Breast epithelium (tissue), 4 donors: ENCODE measurements at regions not wholly inside any gene's neighbourhood (a gene's known extent, or its start where the extent isn't known, plus 50 kb on each side); places are given as distances from the start of the nearest gene placed in this dataset.

Source experiments
- DNase-seq, 2 donors: peaks; one replicate each; pipeline ENCODE4 v3.0.0-alpha.2; 2019; ENCODE audit warnings: low spot score in 2 of 2
- H3K27ac ChIP-seq, 2 donors: fragments of 200-600 bp; sonication (generic) in 1 of 2; one replicate each; pipeline ENCODE4 v1.5.1; 2016 to 2019; ENCODE audit warnings: mild to moderate bottlenecking in 1 of 2
- H3K27me3 ChIP-seq, 2 donors: fragments of 200-600 bp; sonication (generic) in 1 of 2; one replicate each; pipeline versions ENCODE4 v1.5.1 to v1.6.0; 2017 to 2019; ENCODE audit warnings: control low read depth in 1 of 2, mild to moderate bottlenecking in 1 of 2
- H3K36me3 ChIP-seq: fragments of 200-600 bp; one replicate; pipeline ENCODE4 v1.5.1; 2019
- H3K4me1 ChIP-seq, 2 donors: fragments of 200-600 bp; sonication (generic); one replicate each; pipeline ENCODE4 v1.5.1; 2016 to 2019; ENCODE audit warnings: control low read depth in 1 of 2
- H3K4me3 ChIP-seq, 3 donors: fragments of 200-600 bp; sonication (generic); 1 replicate in 2 of 3; 2 replicates in 1 of 3; pipeline ENCODE4 v1.5.1; 2016 to 2019; ENCODE audit warnings: mild to moderate bottlenecking in 3 of 3, moderate library complexity in 2 of 3
- H3K9me3 ChIP-seq, 2 donors: fragments of 200-600 bp; sonication (generic) in 1 of 2; one replicate each; pipeline ENCODE4 v1.5.1; 2016 to 2019; ENCODE audit warnings: control low read depth in 1 of 2
- CTCF ChIP-seq, 3 donors: fragments of 450-650 bp; IDR thresholded peaks; one replicate each; pipeline ENCODE4 v1.5.1; 2016 to 2017; ENCODE audit warnings: antibody characterized with exemption in 3 of 3, mild to moderate bottlenecking in 3 of 3, moderate library complexity in 3 of 3
- POLR2A ChIP-seq: fragments of 450-650 bp; IDR thresholded peaks from one replicate; pipeline ENCODE4 v1.6.1; 2016; ENCODE audit warnings: antibody characterized with exemption, mild to moderate bottlenecking, moderate library complexity
- POLR2AphosphoS5 ChIP-seq, 3 donors: sonication (generic); formaldehyde crosslinking; IDR thresholded peaks; one replicate each; pipeline ENCODE4 v1.6.1; 2017; ENCODE audit warnings: antibody characterized with exemption in 3 of 3
- intact Hi-C: fragments of 100-400 bp; cut with DNase I; formaldehyde crosslinking; loops from one replicate; pipeline ENCODE4 v1.15.1; 2023; ENCODE audit warnings: low total_unique reads

GRCh38 chr10:128463991-128464760 is 338.0 kb upstream of the MKI67 start:
- Histone ChIP-seq H3K4me3 (no peak overlapping the region), H3K27me3 (peaks cover 0 to 25% of the 10 kb centered on the region in 2 donors), H3K36me3 (no peaks in the 10 kb centered on the region), H3K27ac (no peak overlapping the region), H3K4me1 (no peaks in the 10 kb centered on the region), H3K9me3 (no peaks in the 10 kb centered on the region)
- DNase-seq: peak in 1 of 2 donors; percentile 60
- intact Hi-C loops: loop anchor here (1.0 kb wide), 1 partner anchor 18 kb away; no protein-coding TSS in a partner anchor
- TF ChIP-seq CTCF (IDR thresholded peaks at IDR 0.05) (no peak), POLR2AphosphoS5 (IDR thresholded peaks at IDR 0.05) (no peak), POLR2A (no peak)

- Histone ChIP-seq H3K36me3 (no peaks in the 10 kb centered on the region), H3K27ac (no peak overlapping the region), H3K9me3 (no peaks in the 10 kb centered on the region), H3K4me1 (no peaks in the 10 kb centered on the region), H3K4me3 (no peak overlapping the region), H3K27me3 (peaks cover 0 to 33% of the 10 kb centered on the region in 2 donors)
- intact Hi-C loops: no loop called here
- DNase-seq: no peak
- no peak for TF ChIP-seq CTCF (IDR thresholded peaks at IDR 0.05)
- no peak for TF ChIP-seq POLR2AphosphoS5 (IDR thresholded peaks at IDR 0.05)
- no peak for TF ChIP-seq POLR2A
These were observed 339.5 kb upstream of the MKI67 start for GRCh38 chr10:128465697-128466096.

GRCh38 chr10:128466831-128467371 is 340.7 kb upstream of the MKI67 start:
- TF ChIP-seq CTCF (IDR thresholded peaks at IDR 0.05) (no peak), POLR2AphosphoS5 (IDR thresholded peaks at IDR 0.05) (no peak), POLR2A (no peak)
- intact Hi-C loops: no loop called here
- Histone ChIP-seq H3K9me3 (no peaks in the 10 kb centered on the region), H3K27ac (no peak overlapping the region), H3K4me3 (no peak overlapping the region), H3K4me1 (no peaks in the 10 kb centered on the region), H3K36me3 (no peaks in the 10 kb centered on the region), H3K27me3 (peaks cover 0 to 27% of the 10 kb centered on the region in 2 donors)
- DNase-seq: no peak

- TF ChIP-seq CTCF (IDR thresholded peaks at IDR 0.05) (no peak), POLR2AphosphoS5 (IDR thresholded peaks at IDR 0.05) (no peak), POLR2A (no peak)
- intact Hi-C loops: no loop called here
- H3K27ac ChIP-seq: no peak overlapping the region
- H3K4me3 ChIP-seq: no peak overlapping the region
- H3K27me3 ChIP-seq: peaks cover 0 to 19% of the 10 kb centered on the region in 2 donors
- no peaks in the 10 kb centered on the region for H3K9me3 ChIP-seq
- DNase-seq: no peak
- H3K36me3 ChIP-seq: no peaks in the 10 kb centered on the region
- no peaks in the 10 kb centered on the region for H3K4me1 ChIP-seq
These were observed 342.2 kb upstream of the MKI67 start for GRCh38 chr10:128468462-128468861.

GRCh38 chr10:128469515-128469914 is 343.3 kb upstream of the MKI67 start:
- H3K4me1 ChIP-seq: no peaks in the 10 kb centered on the region
- H3K9me3 ChIP-seq: no peaks in the 10 kb centered on the region
- no peak overlapping the region for H3K4me3 ChIP-seq
- no peaks in the 10 kb centered on the region for H3K36me3 ChIP-seq
- H3K27ac ChIP-seq: no peak overlapping the region
- TF ChIP-seq CTCF (IDR thresholded peaks at IDR 0.05): no peak
- no peak for DNase-seq
- H3K27me3 ChIP-seq: peaks cover 0 to 9% of the 10 kb centered on the region in 2 donors
- intact Hi-C loops: no loop called here
